WI38 (cell line): ENCODE measurements at regions not wholly inside any gene's neighbourhood (a gene's known extent, or its start where the extent isn't known, plus 50 kb on each side); places are given as distances from the start of the nearest gene placed in this dataset.

Source experiments
- H3K4me3 ChIP-seq: 2 replicates; pipeline ENCODE4 v1.5.1; 2011; ENCODE audit warnings: low read depth, mild to moderate bottlenecking, control low read depth, low read length
- CTCF ChIP-seq: IDR thresholded peaks from 2 replicates; pipeline ENCODE4 v1.5.1; 2012; ENCODE audit warnings: low read depth, mild to moderate bottlenecking, control low read depth, low read length

GRCh38 chr19:28305513-28305912 lies 907.4 kb downstream of the UQCRFS1 start:
- TF ChIP-seq CTCF: no peak
- H3K4me3 ChIP-seq: no peak overlapping the region

DNA sequence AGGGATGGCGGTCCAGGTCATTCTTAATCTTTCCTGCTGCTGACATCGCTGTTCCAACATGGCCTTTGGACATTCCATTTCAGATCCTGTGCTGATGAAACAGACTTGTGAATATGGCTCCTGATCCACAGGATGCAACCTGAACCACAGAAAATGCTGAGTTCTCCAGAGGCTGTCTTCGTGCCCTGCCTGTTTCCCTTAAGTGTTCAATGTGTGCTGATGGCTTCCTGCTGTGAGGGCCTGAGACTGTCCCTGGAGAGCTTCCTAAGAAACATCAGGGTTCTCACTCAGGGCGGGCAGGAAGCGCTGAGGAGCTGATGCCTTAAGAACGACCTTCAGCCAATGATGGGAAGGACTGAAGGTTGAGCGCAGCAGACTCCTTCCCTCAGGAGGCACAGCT lies 909.4 kb downstream of the UQCRFS1 start:
- TF ChIP-seq CTCF: no peak
- no peak overlapping the region for H3K4me3 ChIP-seq

DNA sequence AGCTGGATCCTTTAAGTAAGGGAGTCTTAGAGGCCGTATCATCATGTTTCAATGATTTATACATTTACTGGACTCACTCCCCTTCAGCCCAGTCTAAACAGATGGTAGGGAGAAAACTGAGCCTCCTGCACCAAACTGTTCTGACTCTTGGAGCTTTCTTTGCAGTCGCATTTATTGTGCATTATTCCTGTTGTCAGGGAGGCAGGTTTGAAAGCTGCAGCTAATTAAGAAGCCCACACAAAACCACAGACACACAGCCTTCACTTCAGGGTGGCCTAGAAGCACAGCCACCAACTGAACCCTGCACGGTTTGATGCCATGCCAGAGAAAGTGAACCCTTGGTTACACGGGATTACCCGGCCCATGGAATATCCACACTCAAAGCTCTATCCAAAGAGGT lies 911.0 kb downstream of the UQCRFS1 start:
- TF ChIP-seq CTCF: no peak
- H3K4me3 ChIP-seq: no peak overlapping the region

DNA sequence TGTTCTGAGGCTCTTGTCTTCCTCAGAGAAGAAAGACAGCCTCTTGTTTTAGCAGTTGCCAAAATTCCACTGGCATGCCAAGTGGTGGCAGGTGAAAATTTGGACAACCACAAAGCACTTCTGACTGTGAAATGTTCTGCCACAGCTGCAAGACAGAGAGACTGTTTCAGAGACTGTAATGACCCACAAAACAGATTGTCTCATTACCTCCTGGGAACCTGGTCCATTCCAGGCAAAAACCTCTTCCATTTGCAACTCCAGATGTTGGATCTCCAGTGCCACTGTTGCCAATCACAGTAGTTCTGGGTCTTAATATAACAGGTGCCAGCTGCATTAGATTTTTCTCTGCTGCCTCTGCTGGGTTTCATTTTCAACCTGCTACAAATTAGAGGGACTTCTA lies 911.5 kb downstream of the UQCRFS1 start:
- TF ChIP-seq CTCF: no peak
- no peak overlapping the region for H3K4me3 ChIP-seq

- H3K4me3 ChIP-seq: no peak overlapping the region
- no peak for TF ChIP-seq CTCF
These were observed 913.3 kb downstream of the UQCRFS1 start for GRCh38 chr19:28299649-28300048.

GRCh38 chr19:28297586-28298157 lies 915.3 kb downstream of the UQCRFS1 start:
- H3K4me3 ChIP-seq: no peak overlapping the region
- TF ChIP-seq CTCF: no peak

GRCh38 chr19:28297036-28297435 lies 915.9 kb downstream of the UQCRFS1 start:
- no peak for TF ChIP-seq CTCF
- no peak overlapping the region for H3K4me3 ChIP-seq
